ENCODE measurements at regions not wholly inside any gene's neighbourhood (a gene's known extent, or its start where the extent isn't known, plus 50 kb on each side); places are given as distances from the start of the nearest gene placed in this dataset.
"Not testable (repeated sequence)": the region's sequence is repeated elsewhere in the genome, so short reads cannot be mapped to it uniquely, and the experiment has no call there.

GRCh38 chr12:124222368-124223245, 72.3 kb upstream of the RFLNA start:
- no peak for DNase-seq

- DNase-seq: not testable (repeated sequence)
These were observed 71.2 kb upstream of the RFLNA start for GRCh38 chr12:124223733-124224138.

DNA sequence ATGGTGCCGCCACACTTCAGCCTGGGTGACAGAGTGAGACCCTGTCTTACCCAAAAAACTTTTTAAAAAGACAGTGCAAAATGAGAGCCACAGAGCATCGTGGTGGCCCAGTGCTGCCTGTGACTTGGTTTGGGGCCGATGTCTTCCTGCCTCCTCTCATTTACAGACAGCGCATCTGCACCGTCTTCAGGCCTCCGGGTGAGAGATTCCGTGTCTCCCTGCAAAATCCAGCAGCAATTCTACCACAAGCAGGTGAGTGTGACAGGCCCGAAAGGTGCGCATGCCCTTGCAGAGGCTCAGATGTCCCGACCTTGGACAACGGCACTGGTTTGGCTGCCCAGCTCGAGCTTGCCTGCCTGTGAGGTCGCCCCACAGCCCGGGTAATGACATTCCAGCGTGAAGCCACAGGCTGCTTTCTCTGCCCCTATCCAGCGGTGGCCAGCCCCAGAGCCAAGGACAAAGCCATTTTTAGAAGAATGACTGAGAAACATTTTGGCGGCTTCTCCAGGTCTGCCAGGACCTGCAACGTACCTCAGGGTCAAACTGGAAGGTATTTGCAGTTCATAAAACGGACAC, 70.3 kb upstream of the RFLNA start:
- peak in 1 of 2 experiments; percentile 5 for DNase-seq

- DNase-seq: no peak
These were observed 69.2 kb upstream of the RFLNA start for GRCh38 chr12:124225730-124226129.

DNA sequence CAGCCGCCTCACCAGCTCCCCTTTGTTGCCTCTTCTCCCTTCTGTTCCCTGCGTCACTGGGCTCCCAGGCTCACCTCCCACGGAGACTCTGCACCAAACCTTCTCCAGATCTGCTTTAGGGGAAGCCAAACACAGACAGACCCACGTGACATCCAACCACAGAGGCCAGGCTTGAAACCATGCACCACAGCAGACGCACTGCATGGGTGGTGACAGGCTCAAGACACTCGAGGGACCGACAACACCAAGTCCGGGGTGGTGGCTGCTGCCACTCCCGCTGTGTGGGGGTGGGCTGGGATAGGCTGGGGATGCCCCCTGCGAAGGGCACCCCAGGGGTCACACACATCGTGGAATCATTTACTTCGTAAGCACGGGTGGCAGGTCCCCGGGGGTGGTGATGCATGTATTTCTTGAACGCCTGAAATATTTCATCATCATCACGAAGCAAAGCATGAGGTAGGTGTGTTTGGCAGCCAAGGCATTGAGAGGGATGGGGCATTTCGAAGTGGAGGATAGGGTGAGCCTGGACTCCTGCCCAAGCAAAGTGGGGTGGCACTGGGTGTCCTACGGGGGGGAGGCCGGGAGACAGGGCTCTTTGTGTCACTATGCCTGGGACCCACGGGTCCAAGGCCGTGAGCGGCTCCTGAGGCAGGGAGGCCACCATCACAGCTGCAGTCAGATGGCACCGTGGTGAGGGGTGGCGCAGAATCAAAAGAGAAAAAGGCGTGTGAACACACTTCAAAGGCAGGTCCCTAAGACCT, 66.8 kb upstream of the RFLNA start:
- DNase-seq: no peak

DNA sequence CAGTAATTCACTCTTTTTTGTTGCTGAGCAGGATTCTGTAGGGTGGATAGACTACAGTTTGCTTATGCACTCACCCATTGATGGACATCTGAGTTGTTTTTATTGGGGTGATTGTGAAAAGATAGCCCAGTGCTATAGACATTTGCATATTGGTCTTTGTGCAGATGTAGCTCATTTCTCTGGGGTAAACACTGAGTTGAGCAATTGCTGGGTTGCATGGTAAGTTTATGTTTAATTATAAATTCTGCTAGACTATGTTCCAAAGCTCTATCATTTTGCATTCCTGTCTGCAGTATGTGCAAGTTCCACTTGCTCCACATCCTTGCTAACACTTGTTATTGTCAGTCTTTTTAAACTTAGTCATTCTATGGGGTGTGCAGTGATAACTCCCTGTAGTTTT, 65.4 kb upstream of the RFLNA start:
- DNase-seq: no peak

DNA sequence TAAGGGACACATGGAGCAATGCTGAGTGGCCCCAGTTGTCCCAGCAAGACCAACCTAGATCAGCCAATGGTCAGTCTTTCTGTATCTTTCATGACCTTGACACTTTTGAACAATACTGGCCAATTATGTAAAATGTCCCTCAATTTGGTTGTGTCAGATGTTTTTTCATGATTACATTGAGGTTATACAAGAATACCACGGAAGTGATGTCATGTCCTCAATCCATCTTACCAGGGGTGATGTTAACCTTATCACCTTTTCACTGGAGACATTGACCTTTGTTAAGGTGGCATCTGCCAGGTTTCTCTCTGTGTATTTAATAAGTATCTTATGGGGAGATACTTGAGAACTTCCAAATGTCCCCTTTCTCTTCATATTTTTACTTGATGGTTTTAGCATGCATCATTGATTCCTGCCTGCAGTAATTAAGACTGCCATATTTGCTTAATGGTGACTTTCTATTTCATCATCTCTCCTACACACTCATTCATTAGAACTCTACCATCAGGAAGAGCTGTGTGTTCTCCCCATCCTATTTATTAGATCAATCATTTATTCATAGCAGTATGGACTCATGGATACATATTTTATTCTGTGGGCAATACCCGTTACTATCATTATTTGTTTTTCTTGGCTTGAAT, 64.7 kb upstream of the RFLNA start:
- no peak for DNase-seq

DNA sequence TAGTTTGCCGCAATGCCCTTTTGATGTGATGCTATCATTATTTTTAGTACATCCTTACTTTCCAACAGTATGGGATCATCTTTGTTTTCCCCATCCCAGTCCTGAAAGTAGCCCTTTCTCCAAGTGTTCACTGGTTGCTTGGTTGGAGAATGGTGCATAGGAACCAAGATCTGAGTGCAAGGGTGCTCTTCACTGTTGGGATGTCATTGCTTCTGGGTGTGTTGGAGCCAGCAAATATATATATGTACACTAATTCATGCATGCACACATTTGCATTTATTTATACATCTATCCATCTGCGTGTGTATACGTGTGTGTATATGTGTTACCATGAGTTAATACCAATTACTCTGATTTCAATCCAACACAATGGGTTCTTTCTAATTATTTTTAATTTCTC, 64.1 kb upstream of the RFLNA start:
- DNase-seq: no peak

- DNase-seq: peak in 1 of 2 experiments; percentile 27
These were observed 62.8 kb upstream of the RFLNA start for GRCh38 chr12:124231980-124232653.

- DNase-seq: peak; percentile 34 to 60
These were observed 62.3 kb upstream of the RFLNA start for GRCh38 chr12:124232654-124232987.

DNA sequence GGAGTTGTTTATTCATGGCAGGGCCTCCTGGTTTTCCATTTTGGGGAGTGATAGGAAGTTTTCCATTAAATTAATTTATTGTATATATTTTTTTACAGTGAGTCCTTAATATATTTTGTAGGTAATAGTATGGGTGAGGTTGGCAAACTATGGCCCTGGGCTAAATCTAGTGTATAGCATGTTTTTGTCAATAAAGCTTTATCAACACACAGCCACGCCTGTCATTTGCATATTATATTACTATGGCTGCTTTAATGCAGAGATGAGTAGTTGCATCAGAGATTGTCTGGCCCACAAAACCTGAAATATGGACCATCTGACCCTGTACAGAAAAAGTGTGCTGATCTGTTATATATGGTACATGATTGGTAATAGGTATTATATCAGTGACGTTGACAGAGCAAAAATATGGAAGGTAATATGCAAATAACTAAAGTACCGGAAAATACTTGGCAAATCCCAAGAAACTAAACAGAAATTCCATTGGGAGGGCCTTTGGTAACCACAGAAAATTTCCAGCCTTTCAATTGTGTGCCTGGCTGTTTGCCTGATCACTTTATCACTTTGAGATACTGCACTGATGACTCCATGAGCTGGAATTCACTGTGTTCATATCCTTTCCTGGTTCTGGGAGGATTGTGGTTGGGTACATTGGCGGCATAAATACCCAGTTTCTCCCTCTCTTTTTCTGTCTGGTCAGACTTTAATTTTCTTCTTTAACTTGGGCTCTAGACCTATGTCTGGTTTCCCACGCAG, 61.7 kb upstream of the RFLNA start:
- no peak for DNase-seq

GRCh38 chr12:124233846-124234640, 60.9 kb upstream of the RFLNA start:
- no peak for DNase-seq

DNA sequence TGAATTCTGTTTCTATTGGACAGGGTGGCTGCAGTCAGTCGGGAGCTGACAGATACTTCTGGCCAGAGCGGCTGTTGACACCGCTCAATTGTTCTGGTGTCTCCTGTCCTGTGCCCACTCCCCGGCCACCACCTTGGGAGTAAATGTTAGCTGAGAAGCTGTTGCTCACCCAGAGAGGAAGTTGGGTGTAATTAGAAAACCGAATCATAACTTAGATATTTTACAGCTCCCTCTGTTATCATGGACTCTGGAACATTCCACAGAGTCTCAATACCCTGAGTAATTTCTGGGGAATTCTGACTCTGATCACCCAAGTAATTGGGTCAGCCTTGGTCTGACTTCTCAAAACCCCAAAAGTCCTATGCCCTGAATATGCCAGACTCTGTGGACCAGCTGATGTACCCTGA, 58.3 kb upstream of the RFLNA start:
- DNase-seq: no peak

- no peak for DNase-seq
These were observed 56.0 kb upstream of the RFLNA start for GRCh38 chr12:124238886-124239285.

DNA sequence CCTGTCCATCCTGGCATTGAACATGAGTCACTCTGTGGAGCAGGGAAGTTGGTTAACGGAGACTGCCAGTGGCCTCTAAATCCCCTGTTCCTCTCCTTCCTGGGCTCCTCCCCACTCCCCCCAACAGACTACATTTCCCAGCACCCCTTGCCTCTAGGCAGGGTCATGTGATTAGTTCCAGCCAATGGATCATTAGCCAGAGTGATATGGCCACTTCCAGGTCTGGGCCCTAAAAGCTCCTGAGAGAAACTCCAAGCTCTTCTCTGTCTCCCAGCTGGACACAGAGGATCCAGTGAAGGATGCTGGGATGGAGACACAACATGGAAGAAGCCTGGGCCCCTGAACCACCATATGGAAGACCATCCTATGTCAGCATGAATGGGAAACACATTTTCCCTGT, 54.4 kb upstream of the RFLNA start:
- DNase-seq: peak in 1 of 2 experiments; percentile 40

DNA sequence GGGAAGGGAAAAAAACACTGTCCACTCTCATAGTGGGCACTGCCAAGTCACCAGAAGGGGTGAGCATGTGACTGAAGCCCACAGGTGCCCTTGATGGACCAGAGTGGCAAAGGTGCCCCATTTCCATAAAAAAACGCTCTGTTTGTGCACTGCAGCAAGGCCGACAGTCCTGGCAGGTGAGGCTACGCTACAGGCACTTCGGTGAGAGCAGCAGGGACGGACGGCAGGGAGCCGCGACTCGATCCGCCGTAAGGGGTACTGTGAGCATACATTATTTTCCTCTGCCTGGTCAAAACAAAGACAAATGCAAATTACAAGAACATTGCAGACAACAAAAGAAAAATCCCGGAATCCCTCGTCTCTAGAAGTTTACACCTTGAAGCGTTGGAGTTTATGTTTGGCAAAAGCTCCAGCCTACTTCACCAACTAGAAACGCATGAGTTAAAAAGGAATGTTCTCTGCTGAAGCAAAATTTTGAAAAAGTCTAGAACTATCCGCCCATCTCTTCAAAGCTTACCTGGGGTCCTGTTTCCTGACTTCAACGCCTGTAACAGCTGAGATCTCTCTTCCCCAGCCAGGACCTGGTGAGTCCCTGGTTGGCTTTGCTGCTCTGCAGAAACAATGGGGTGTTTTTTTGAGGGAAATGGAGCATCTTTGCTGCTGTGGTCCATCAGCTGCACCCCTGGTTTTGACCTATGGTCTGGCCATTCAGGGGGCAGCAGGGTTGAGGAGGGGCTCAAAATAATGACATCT, 52.9 kb upstream of the RFLNA start:
- DNase-seq: no peak

DNA sequence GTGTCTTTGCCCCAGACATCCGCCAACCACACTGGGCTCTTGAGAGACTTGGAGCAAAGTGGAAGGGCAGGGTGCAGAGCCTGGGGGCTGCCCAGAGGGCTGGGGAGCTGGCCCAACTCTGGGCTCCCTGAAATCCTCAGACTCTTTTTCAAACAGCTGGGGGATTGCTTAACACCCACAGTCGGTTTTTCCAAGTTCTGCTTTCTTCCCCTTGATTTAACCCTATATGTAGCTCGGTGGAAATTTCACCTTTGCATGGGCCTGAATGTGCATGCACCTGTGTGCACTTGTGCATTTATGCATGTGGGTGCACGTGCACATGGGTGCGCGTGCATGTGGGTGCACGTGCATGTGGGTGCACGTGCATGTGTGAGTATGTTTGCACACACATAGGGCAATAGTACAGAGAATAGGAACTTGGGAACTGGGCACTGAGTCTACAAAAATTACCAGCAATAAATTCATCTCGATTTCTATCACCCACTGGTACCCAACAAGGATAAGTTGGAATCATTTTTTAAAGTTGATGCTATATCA, 52.3 kb upstream of the RFLNA start:
- DNase-seq: no peak

GRCh38 chr12:124243936-124244335, 51.0 kb upstream of the RFLNA start:
- no peak for DNase-seq

All from NCI-H524 (cell line).